ENCODE measurements at regions not wholly inside any gene's neighbourhood (a gene's known extent, or its start where the extent isn't known, plus 50 kb on each side); places are given as distances from the start of the nearest gene placed in this dataset.

DNA sequence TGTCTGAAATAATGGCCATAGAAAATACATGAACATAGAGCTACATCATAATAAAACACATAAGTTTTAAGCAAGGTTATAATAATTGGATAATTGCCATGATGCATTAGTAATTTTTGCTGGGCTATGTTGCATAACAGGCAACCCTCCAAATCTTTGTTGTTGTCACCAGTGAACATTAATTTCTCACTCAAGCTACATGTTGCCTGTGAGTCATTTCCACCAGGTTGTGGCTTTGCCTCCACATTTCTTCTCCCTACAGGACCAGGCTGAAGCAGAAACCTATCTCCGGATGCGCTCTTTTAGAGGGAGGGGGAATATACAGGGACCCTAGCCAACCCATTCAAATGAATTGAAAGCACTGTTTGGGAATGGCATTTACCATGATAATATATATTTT, 347.7 kb downstream of the GABRG1 start:
- TF ChIP-seq, protein P1, sequence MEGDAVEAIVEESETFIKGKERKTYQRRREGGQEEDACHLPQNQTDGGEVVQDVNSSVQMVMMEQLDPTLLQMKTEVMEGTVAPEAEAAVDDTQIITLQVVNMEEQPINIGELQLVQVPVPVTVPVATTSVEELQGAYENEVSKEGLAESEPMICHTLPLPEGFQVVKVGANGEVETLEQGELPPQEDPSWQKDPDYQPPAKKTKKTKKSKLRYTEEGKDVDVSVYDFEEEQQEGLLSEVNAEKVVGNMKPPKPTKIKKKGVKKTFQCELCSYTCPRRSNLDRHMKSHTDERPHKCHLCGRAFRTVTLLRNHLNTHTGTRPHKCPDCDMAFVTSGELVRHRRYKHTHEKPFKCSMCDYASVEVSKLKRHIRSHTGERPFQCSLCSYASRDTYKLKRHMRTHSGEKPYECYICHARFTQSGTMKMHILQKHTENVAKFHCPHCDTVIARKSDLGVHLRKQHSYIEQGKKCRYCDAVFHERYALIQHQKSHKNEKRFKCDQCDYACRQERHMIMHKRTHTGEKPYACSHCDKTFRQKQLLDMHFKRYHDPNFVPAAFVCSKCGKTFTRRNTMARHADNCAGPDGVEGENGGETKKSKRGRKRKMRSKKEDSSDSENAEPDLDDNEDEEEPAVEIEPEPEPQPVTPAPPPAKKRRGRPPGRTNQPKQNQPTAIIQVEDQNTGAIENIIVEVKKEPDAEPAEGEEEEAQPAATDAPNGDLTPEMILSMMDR (IDR thresholded peaks at IDR 0.05) = no peak
- no peak for TF ChIP-seq POLR2A (IDR thresholded peaks at IDR 0.05)
- intact Hi-C loops (cut with DNase I; ENCODE audit: low total_unique reads) = no loop called here
- WGBS, 2 donors = 84 to 90% methylated on average over 2 of the region's 2 CpGs
- no peaks in the 10 kb centered on the region for H3K9me3 ChIP-seq
- H3K27ac ChIP-seq = no peak overlapping the region
- no peak for DNase-seq
- no peak overlapping the region for H3K4me3 ChIP-seq
- H3K4me1 ChIP-seq = no peaks in the 10 kb centered on the region
- H3K36me3 ChIP-seq (ENCODE audit: low read depth, missing control alignments) = no peaks in the 10 kb centered on the region
- H3K27me3 ChIP-seq = no peaks in the 10 kb centered on the region

DNA sequence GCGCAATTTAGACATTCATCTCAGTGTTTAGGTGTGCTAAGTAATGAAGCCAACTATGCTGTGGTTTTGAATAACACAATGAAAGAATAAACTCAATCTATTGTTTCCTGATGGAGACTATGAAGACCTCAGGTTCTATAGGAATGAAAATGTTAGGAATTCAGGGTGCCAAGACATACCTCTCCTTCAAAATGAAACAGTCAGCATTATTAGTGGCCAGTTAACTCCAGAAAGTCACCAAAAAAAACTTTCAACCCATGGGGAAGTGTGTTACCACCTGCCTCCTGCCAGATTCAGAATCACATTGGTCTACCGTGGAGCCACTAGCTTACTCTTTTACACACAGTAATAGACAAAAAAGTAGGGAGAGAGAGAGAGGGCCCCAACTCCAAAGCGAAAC, 352.9 kb downstream of the GABRG1 start:
- 89 to 91% methylated on average over 3 of the region's 3 CpGs for WGBS, 2 donors
- Histone ChIP-seq H3K27ac (no peak overlapping the region), H3K9me3 (no peaks in the 10 kb centered on the region), H3K4me1 (no peaks in the 10 kb centered on the region), H3K27me3 (no peaks in the 10 kb centered on the region), H3K36me3 (ENCODE audit: low read depth, missing control alignments) (no peaks in the 10 kb centered on the region), H3K4me3 (no peak overlapping the region)
- intact Hi-C loops (cut with DNase I; ENCODE audit: low total_unique reads) = no loop called here
- DNase-seq = no peak
- no peak for TF ChIP-seq POLR2A (IDR thresholded peaks at IDR 0.05)
- TF ChIP-seq, protein P1 (IDR thresholded peaks at IDR 0.05) = no peak

DNA sequence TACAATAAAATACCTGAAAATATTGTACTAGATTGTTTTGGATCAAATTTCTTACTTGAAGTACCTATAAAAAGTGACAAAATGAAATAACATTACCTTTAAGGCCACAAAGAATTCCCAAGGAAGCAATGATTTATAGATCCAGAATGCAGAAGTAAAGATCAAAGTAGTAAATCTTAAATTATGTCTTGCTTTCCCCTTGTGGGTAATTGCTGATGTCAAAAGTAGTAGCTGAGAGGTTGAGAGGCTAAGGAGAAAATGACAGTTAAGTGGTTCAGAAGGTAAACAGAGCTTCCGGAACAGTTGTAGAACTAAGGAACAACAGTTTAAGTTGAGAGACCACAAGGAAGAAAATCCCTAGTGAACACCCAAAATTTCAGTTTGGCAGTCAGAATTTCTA, 358.3 kb downstream of the GABRG1 start:
- TF ChIP-seq, protein P1 (IDR thresholded peaks at IDR 0.05) = no peak
- 56 to 78% methylated on average over 1 of the region's 1 CpG for WGBS, 2 donors
- Histone ChIP-seq H3K27ac (no peak overlapping the region), H3K4me3 (no peak overlapping the region), H3K36me3 (ENCODE audit: low read depth, missing control alignments) (no peaks in the 10 kb centered on the region), H3K4me1 (no peaks in the 10 kb centered on the region), H3K27me3 (no peaks in the 10 kb centered on the region), H3K9me3 (no peaks in the 10 kb centered on the region)
- no peak for DNase-seq
- intact Hi-C loops (cut with DNase I; ENCODE audit: low total_unique reads) = no loop called here

DNA sequence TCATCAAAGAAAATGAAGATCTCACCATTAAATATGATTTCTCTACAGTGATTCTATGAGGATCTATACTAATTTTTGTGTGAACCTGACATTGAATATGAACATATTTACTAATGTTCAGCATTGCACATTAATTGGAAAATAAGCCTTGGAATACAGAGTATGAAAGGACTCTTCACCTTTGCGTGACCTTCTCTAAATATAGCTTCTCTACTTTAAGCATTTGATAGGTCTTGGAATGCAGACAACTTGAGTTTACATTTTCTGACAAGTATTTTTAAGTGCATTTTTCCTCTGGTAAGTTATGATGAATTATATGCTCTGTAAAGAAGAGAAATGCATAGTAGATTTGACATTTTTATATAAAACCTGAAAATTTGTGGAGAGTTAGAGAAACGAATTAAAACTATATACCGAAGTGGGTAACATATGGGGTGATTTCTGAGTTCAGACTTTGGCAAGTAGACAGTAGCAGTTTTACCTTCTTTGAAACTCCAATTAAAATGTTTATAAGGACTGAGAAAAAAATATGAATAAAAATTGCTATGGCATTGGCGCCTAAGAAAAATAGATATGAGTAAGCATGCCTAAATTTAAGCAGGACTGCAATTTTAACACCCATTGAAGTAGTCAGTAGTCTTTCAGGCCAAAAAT, 371.9 kb downstream of the GABRG1 start:
- H3K4me1 ChIP-seq = no peaks in the 10 kb centered on the region
- no peak for DNase-seq
- 74 to 75% methylated on average over 4 of the region's 4 CpGs for WGBS, 2 donors
- no peaks in the 10 kb centered on the region for H3K36me3 ChIP-seq (ENCODE audit: low read depth, missing control alignments)
- intact Hi-C loops (cut with DNase I; ENCODE audit: low total_unique reads) = no loop called here
- no peaks in the 10 kb centered on the region for H3K27me3 ChIP-seq
- H3K4me3 ChIP-seq = no peak overlapping the region
- no peaks in the 10 kb centered on the region for H3K9me3 ChIP-seq
- TF ChIP-seq, protein P1 (IDR thresholded peaks at IDR 0.05) = no peak
- no peak for TF ChIP-seq POLR2A (IDR thresholded peaks at IDR 0.05)
- H3K27ac ChIP-seq = no peak overlapping the region

DNA sequence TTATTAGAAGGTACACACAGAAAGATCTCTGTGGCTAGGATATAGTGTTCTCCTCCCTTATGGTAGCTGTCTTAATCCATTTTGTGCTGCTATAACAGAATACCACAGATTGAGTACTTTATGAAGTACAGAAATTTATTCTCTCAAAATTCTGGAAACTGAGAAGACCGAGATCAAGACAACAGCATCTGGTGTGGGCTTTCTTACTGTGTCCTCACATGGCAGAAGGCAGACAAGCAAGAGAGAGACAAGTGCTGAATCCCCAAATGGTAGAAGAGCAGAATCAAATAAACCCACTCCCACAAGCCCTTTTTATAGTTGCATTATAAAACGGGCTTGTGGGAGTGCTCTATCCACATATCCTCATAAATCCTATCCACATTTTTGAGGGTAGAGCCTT, 373.1 kb downstream of the GABRG1 start:
- intact Hi-C loops (cut with DNase I; ENCODE audit: low total_unique reads) = no loop called here
- Histone ChIP-seq H3K27ac (no peak overlapping the region), H3K4me1 (no peaks in the 10 kb centered on the region), H3K27me3 (no peaks in the 10 kb centered on the region), H3K4me3 (no peak overlapping the region), H3K9me3 (no peaks in the 10 kb centered on the region), H3K36me3 (ENCODE audit: low read depth, missing control alignments) (no peaks in the 10 kb centered on the region)
- TF ChIP-seq, protein P1 (IDR thresholded peaks at IDR 0.05) = no peak
- TF ChIP-seq POLR2A (IDR thresholded peaks at IDR 0.05) = no peak
- WGBS, 2 donors = 60 to 72% methylated on average over 2 of the region's 2 CpGs
- no peak for DNase-seq
